SK-N-MC (cell line): ENCODE measurements at regions not wholly inside any gene's neighbourhood (a gene's known extent, or its start where the extent isn't known, plus 50 kb on each side); places are given as distances from the start of the nearest gene placed in this dataset.

Source experiments
- EZH2 ChIP-seq: fragments of 200-600 bp; sonication (generic); IDR thresholded peaks from one replicate; pipeline ENCODE4 v1.6.1; 2017; ENCODE audit warnings: antibody characterized with exemption
- FOXP2 ChIP-seq: optimal IDR thresholded peaks from 2 replicates; pipeline ENCODE3; 2011; ENCODE audit warnings: mild to moderate bottlenecking, moderate library complexity; ENCODE audit not compliant: insufficient read depth; ENCODE audit errors: extremely low read length, control extremely low read depth
- POLR2AphosphoS5 ChIP-seq: IDR thresholded peaks from 2 replicates; pipeline ENCODE4 v1.6.1; 2012; ENCODE audit warnings: mild to moderate bottlenecking, low read depth, low read length, borderline replicate concordance

GRCh38 chr5:122719991-122720746 is 54.7 kb upstream of the SNX2 start:
- TF ChIP-seq EZH2 (no peak), FOXP2 (no peak), POLR2AphosphoS5 (no peak)
